NCI-H1694 (cell line): ENCODE measurements at regions not wholly inside any gene's neighbourhood (a gene's known extent, or its start where the extent isn't known, plus 50 kb on each side); places are given as distances from the start of the nearest gene placed in this dataset.
"Not testable (repeated sequence)": the region's sequence is repeated elsewhere in the genome, so short reads cannot be mapped to it uniquely, and the experiment has no call there.

ENCODE experiments used
- DNase-seq: peaks from one replicate; lab custom pipeline; 2025; lab: John Stamatoyannopoulos, UW

DNA sequence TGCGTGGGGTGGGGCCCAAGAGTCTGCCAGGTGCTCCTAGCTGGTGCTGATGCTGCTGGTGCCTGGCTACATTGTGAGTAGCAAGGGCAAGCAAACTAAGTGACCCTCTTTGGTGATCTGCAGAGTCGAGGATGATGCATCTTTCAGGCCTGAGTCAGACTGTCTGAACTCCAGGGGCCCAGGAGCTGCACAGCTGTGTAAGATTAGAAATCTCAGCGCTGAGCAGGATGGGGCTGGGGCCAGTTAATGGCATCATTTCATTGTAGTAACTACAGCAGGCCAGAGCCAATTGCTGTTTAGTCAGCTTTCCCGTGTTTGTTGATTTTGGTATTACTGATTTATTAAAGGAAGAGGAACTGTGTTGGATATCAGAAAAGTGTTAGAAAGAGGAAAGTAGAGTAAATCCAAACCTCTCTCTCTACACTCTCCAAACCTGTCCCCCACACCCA is 365.2 kb downstream of the PAX1 start:
- no peak for DNase-seq

DNA sequence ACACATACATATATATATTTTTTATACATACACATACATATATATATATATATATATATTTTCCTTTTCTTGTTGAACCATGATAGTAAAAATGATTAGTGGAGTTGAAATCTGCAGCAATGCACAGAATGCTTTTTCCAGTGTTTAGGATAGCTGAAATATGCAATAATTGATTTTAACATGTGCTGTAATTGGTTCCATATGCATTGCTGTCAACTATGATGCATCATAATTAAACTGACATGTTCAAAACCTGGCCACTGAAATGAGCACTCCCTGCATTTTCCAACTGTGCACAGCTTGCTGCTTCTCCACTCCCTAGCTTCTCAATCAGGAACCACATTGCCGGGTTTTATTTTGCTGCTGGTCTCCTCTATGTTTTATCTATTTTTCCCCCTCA is 358.3 kb downstream of the PAX1 start:
- DNase-seq = no peak

DNA sequence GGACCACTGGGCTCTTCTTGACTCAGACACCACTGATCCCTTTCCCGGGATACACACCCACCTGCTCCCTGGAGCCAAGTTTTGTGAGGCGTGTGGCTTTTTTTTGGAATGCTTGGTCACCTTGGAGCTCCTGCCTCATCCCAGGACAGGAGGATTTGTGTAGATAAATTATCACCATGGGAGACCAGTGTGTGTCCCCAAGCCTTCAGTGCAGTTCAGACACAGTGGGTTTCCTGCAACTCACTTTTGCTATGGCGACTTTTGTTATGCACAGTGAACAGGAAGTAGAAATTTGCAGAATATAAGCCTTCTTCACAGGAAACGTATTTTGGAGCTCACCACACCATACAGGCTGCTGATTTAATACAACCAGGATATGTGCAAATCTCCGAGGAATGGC is 357.4 kb downstream of the PAX1 start:
- DNase-seq = no peak

DNA sequence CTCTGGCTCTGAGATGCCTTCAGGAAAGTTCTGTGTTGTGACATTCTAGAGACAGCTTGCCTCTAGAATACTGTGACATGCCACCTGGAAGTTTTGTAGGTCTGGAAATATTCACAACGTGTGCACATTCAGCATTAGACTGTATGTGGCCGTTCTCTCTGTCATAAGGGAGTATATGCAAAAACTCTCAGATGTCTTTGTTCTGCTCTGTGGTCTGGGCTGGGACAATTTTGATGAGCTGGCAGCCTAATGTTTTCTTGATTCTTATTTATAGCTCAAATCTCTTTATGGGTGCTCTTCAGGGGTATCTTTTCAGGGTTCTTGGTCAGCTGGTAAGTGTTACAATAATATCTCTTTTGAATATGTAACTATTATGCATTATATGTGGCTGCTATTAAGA is 355.1 kb downstream of the PAX1 start:
- DNase-seq = no peak

DNA sequence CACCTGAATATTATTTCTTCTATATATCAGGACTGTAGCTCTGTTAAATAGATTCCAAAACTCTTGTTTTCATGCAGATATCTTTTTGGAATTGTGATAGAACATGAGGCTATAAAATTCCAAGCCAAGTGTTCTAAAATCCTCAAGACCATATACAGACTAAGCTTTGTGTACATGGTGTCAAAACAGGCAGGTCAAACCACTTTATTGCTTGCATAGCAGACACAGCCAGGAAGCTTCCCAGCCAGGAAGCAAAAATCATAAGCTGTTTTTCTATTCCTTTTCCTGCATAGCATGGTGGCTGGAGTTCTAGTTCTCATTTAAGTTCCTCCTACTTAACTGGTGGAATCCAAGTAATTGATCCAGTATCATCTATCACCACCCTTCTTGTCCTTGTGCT is 353.3 kb downstream of the PAX1 start:
- no peak for DNase-seq

DNA sequence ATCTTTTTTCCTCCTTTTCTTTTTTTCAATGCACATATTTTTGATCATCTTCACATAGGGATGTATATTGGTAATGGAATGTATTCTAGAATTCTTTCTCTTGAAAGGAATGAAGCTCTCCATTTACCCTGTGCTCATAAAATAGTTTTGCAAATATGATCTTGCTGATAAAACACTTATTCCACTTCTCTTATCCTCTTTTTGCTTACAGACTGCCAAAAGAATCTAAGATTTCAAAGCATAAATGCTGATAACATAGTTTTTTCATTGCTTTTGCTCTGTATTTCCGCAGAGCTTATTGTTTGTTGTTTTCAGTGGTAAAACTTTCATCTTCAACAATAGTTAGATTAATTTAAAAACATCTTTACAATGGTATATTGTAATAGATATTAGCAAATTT is 350.5 kb downstream of the PAX1 start:
- DNase-seq = no peak

DNA sequence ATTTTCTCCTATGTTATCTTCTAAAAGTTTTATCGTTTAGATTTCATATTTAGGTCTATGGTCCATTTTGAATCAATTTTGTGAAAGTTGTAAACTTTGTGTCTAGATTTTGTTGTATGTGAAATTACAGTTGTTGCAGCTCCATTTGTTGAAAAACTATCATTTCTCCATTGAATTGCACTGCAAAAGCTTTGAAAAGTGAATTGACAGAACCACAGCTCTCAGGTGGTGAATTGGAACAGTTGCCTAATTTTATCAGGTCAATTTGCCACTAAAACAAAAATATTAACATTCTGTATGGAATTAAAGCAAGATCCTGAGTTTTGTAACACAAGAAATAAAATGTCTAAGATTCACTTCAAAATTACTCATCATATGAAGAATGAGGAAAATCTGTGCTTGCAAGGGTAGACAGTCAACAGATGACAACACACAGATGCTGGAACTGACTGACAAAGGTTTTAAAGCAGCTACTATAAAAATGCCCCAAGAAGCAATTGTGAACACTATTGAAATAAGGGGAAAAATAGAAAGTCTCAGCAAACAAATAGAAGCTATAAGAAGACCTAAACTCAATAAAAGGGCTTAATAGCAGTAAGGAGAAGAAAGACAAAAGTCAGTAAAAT is 346.7 kb downstream of the PAX1 start:
- no peak for DNase-seq

DNA sequence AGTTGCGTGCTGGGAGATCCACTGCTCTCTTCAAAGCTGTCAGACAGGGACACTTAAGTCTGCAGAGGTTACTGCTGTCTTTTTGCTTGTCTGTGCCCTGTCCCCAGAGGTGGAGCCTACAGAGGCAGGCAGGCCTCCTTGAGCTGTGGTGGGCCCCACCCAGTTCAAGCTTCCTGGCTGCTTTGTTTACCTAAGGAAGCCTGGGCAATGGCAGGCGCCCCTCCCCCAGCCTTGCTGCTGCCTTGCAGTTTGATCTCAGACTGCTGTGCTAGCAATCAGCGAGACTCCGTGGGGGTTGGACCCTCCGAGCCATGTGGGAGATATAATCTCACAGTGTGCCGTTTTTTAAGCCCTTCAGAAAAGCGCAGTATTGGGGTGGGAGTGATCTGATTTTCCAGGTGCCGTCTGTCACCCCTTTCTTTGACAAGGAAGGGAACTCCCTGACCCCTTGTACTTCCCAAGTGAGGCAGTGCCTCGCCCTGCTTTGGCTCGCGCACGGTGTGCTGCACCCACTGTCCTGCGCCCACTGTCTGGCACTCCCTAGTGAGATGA is 340.6 kb downstream of the PAX1 start:
- DNase-seq = not testable (repeated sequence)

DNA sequence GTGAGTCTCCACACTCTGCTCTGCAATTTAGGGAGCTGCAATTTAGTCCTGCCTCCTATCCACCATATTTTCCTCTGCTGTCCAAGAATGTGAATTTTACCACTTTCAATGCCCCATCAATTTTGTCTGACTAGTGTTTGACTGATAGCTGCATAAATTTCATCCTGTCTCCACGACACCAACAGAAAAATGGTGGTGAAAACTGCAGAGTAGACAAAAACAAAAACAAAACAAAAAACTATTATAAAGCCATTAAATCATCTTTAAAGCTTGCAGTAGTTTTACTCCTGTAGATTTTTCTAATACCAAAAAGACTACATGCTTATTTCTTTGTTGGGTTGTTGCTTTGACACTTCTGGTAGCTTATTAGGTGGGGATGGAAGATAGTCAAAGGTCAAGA is 322.0 kb downstream of the PAX1 start:
- DNase-seq = no peak

DNA sequence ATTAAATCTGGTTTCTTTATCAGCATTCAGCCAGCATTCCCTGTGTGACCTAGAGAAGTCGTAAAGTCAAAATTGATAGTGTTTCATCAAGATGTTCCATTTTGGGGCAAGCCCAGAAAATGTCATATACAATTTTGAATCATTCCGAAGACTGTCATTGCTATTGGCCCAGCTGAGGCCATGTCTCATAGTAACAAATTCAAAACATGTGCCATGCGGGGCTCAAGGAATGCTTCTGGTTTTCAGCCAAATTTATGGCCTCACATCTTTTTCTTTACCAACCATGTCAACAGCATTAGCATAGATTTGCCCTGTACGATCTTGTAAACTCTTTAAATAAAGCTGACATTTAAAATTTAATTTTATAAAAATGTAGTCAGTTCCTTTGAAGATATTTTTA is 314.7 kb downstream of the PAX1 start:
- DNase-seq = no peak

DNA sequence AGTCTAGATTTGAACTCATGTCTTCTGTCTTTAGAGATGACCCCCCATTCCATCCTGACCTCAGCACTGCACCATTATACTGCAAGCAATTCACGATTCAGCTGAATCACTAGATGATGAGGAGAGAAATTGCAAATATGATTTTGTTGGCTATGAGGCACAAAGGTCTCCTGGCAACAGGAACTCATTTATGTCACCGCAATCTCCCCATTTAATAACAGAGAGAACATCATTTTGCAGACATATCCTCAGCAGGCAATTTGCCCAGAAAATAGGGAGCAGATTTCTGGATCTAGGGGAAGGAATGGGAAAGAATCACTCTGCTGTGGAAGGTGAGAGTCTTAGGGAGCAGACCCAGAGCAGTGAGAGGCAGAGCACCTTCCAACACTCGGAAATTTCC is 303.0 kb downstream of the PAX1 start:
- DNase-seq = no peak

DNA sequence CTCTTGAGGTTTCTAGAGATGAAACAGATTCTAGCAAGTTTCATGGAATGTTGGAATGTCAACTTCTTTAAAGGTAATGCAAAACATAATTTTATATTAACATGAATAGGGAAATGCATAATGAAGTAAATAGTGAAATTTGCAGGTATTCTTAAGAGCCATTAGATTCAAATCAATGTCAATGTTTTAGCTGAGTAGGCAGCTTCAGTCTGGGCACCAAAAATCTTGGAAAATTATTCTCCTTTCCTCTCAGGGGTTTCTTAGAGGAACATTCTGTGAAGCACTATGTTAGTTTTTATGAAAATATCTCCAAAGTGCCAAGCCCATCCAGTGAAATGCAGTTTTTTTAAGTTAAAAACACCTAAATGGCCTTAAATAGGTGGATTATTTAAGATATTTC is 300.8 kb downstream of the PAX1 start:
- DNase-seq = no peak

DNA sequence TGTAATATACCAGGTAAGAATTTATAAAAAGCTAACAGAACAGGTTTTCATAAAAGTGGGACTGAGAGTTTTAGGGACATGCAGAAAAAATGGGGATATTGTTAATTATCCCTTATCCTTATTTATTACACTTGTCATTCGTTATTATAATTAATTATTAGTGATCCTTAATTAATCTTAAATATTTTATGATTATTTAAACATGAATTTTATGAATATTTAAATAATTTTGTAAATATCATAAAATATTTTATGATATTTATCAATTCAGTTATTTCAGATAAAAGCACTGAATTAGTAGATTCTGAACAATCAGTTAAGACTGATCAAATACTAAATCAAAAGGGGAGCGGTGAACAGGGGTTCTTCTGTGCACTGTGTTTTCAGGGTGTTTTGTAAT is 300.1 kb downstream of the PAX1 start:
- no peak for DNase-seq

DNA sequence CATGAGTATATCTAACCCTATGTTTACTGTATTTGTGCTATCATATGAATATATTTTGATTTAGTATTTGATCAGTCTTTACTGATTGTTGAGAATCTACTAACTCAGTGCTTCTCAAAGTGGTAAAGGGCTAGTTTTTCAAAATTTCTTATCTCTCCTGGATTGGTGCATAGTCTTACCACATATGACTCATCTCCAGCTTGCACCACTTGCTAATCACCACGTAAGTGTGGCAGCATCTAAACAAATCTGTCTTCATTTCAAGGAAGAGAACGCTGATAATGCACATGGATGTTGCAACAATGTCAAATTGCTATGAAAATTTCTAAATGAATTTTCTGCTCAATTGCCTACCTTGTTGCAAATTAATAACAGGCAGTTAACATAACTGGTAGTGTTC is 299.5 kb downstream of the PAX1 start:
- no peak for DNase-seq

DNA sequence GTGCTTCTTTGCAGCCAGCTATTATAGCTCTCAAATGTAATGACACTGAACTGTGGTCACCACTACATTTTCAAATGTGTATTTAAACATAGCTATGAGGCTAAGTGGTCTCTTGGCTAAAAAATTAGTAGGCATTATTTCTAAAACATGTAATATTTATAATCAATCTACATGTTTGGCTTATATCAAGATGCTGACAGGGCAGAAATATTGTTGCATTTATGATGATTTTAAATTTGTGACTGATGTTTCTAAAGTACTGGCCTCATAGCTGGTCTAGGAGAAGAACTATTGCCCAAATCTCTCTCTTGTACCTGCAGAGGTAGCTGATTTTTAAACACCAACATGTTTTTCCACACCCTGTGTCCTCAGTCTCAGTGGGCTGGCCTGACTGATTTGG is 298.2 kb downstream of the PAX1 start:
- DNase-seq = no peak

DNA sequence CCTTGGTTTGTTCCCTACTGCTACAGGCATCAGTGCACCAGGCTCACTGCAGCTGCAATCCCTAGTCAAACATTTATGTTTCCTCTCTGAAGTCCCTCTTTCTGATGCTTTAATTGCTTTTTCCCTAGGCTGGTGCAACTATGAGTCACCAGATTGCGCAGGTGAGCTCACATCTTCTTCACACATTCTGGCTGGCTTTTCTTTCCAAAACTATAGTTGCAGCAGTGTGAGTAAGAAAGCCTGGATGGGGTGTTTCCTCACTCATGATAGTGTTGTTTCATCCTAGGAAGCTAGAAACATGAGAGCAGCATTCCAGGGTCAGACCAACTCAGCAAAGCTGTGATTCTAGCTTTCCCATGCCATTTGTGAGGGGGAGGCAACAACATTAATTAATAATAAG is 296.4 kb downstream of the PAX1 start:
- DNase-seq = no peak

DNA sequence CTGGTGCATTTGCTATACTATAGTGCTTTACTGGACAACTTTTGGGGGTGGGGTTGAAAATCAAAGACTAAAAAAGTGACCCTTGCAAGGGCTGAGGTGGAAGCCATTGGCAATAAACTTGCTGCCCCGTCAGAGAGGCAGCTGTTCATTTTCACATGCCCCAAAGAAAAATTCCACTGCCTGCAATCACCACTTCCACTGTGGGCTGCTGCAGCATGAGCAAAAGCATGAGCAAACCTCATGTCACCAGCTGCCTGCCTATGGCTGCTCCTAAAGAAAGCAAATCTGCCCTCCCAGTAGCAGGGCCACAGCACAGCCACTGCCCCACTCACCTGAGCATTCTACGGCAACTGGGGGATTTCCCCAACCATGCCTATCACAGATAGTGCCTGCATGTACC is 290.0 kb downstream of the PAX1 start:
- no peak for DNase-seq

DNA sequence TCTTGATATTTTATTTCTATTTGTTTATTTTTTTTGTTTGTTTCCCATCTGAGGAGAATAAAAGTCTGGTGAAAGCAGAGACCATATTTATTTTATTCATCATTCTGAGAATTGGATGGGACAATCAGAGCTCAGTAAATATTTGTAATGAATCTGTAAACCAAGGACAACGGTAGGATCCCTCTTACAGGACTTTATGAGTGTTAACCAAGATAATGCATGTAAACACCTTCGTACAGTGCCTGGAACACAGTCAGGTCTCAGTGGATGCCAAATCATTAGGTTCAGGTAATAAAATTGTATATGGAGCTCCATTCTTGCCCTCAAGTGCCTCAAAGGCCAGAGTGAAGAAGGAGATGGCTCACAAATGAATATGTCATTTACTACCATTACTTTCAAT is 288.7 kb downstream of the PAX1 start:
- no peak for DNase-seq

DNA sequence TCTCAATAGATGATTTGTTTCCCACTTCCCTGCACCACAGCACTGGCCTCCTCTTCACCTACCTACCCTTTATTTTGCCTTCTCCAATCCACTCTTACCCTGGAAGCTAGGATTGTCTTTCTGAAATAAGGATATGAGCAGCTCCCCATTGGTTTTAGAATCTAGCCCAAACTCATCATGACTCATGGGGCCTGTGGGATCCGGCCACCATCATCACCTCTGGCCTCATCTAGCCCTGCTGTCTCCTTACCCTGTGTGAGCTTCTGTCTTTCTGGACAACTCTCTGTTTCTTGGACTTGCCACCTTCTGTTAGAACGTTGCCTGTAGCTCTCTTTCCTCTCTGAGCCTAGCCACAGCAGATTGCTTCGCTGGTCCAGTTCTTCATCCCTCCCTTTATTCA is 277.1 kb downstream of the PAX1 start:
- DNase-seq = no peak

DNA sequence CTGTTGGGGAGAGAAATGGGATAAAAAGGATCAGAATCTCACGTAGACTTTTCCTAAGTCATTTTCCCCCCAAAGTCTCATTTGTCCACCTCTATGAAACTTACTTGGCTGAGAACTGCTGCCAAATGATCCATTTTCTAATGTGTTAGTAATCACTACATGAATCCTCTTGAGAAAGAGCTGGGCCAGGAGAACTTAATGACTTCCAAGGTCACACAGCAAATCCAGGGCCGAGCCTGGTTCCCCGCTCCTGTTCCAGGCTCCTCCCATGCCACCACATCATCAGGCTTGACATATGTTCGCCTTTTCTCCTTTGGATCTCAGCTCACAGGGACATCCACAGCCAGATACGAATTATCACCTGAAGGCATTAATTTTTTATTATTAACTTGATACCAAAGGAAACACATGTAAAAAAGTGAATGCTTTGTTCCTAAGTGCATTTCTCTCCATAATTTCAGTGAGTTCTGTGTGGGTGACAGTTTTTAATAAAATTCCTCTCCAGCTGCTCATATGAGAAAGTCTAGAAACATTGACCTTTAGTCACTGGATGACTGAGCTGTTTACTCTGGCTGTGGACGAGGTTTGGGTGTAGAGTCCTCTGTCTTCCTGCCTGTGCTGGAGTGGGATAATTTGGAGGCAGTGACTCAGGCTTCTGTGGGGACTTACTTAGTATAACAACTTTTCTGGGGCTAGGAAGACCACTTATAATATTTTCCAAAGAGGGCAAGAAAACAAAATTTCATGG is 276.3 kb downstream of the PAX1 start:
- no peak for DNase-seq

DNA sequence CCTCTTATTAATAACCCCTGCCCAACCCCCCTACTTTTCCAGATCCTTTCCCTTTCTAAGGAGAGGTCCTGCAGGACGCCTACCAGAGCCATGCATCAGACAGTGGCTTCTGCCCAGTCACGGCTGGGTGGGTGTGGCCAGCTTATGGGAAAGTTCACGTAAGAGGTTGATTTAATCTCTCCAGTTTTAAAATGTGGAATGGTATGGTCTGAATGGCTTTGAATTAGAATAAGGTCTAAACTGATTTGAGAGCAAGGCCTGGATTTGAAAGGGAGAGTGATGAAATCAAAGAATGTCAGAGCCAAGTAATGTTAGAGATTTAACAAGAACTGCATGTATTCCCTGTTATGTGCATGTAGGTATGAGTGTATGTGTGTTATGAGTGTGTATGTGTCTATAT is 275.7 kb downstream of the PAX1 start:
- no peak for DNase-seq

DNA sequence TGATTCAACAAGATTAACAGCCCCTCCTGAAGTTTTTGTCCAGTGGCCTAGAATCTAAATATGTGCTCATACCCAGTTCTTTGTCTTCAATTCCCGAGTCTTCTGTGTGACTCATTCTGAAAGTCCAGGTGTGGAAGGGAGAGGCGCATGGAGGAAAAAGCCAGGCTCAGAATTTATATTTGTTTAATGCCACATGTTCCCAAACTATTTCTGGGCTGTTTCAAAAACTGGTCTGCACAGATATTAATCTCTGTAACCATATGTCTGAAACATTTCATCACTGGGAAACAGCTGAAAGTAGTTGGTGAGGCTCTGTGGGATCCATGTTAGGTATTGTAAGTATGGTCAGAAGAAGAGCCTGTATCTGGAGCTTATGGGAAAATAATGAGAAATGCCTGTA is 266.0 kb downstream of the PAX1 start:
- no peak for DNase-seq

DNA sequence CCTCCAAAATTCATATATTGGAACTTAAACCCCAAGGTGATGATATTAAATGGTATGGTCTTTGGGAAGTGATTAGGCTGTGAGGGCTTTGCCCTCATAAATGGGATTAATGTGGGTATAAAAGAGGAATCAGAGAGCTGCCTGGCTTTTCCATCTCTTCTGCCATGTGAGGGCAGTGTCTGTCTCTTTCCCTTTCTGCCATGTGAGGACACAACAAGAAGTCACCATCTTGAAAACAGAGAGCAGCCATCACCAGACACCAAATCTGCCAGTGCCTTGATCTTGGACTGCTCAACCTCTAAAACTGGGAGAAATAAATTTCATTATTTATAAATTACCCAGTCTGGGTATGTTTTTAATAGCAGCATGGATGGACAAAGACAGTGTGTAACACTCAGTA is 263.0 kb downstream of the PAX1 start:
- no peak for DNase-seq

DNA sequence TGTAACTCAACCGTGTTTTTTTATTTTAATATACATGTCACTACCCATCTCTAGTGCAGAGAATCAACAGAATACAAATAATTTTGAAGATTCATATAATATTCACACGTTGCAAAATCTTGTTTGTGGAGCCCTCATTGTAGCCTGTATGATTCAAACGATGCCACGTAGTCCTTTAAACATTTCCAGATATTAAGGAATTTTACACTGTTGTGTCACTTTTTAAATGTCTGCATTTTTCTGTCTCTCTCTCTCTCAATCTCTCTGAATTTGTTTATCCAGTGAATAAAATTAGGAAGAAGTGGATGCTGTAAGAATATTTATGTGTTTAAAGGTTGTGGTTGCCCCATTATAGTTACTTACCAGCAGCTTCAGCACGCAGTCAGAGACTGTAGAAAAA is 262.0 kb downstream of the PAX1 start:
- DNase-seq = no peak
